NT2/D1 (cell line): ENCODE measurements at regions not wholly inside any gene's neighbourhood (a gene's known extent, or its start where the extent isn't known, plus 50 kb on each side); places are given as distances from the start of the nearest gene placed in this dataset.

ENCODE experiments used
- DNase-seq: peaks from one replicate; pipeline ENCODE4 v3.0.0-alpha.2; 2011; ENCODE audit warnings: low read depth, low spot score
- H3K27me3 ChIP-seq: 2 replicates; pipeline ENCODE4 v1.6.0; 2011; ENCODE audit warnings: mild to moderate bottlenecking; ENCODE audit not compliant: insufficient read length, insufficient read depth
- H3K36me3 ChIP-seq: 2 replicates; pipeline ENCODE4 v1.6.1; 2011; ENCODE audit warnings: mild to moderate bottlenecking, low read length, mixed read lengths; ENCODE audit not compliant: insufficient read depth, insufficient read length
- H3K4me1 ChIP-seq: 2 replicates; pipeline ENCODE4 v1.5.1; 2011; ENCODE audit not compliant: insufficient read depth, insufficient read length
- H3K4me3 ChIP-seq: 2 replicates; pipeline ENCODE4 v1.5.1; 2011; ENCODE audit warnings: low read depth; ENCODE audit not compliant: insufficient read length
- H3K9ac ChIP-seq: 2 replicates; pipeline ENCODE4 v1.6.0; 2011; ENCODE audit warnings: low read depth; ENCODE audit not compliant: insufficient read length
- H3K9me3 ChIP-seq: 2 replicates; pipeline ENCODE4 v1.5.1; 2011; ENCODE audit warnings: mild to moderate bottlenecking, low read length; ENCODE audit not compliant: insufficient read depth
- SUZ12 ChIP-seq: IDR thresholded peaks from 2 replicates; pipeline ENCODE4 v1.6.1; 2011; ENCODE audit not compliant: insufficient read length, insufficient read depth; ENCODE audit errors: extremely low read depth
- YY1 ChIP-seq: IDR thresholded peaks from 2 replicates; pipeline ENCODE4 v1.6.1; 2011; ENCODE audit not compliant: insufficient read length, insufficient read depth
- ZNF274 ChIP-seq: IDR thresholded peaks from 2 replicates; pipeline ENCODE4 v1.6.1; 2011; ENCODE audit warnings: mild to moderate bottlenecking, low read depth, low read length

- H3K4me3 ChIP-seq: no peak overlapping the region
- H3K9me3 ChIP-seq: no peaks in the 10 kb centered on the region
- no peaks in the 10 kb centered on the region for H3K36me3 ChIP-seq
- no peaks in the 10 kb centered on the region for H3K27me3 ChIP-seq
- no peaks in the 10 kb centered on the region for H3K4me1 ChIP-seq
- TF ChIP-seq YY1: no peak
- TF ChIP-seq SUZ12: no peak
- no peak for TF ChIP-seq ZNF274
- no peak overlapping the region for H3K9ac ChIP-seq
- DNase-seq: peak; percentile 38
These were observed 778.4 kb upstream of the FRG1 start for GRCh38 chr4:189162073-189162789.

GRCh38 chr4:189162888-189163287, 777.8 kb upstream of the FRG1 start:
- Histone ChIP-seq H3K36me3 (no peaks in the 10 kb centered on the region), H3K4me3 (no peak overlapping the region)

GRCh38 chr4:189176002-189176401, 764.7 kb upstream of the FRG1 start:
- no peaks in the 10 kb centered on the region for H3K4me1 ChIP-seq
- no peaks in the 10 kb centered on the region; the same call in 1 of the 2 replicates for H3K9me3 ChIP-seq
- no peak for DNase-seq
- no peak for TF ChIP-seq SUZ12
- TF ChIP-seq YY1: no peak
- no peak overlapping the region for H3K9ac ChIP-seq
- H3K36me3 ChIP-seq: no peaks in the 10 kb centered on the region
- no peak overlapping the region for H3K4me3 ChIP-seq
- no peaks in the 10 kb centered on the region for H3K27me3 ChIP-seq

More at GRCh38 chr4:189162888-189163287, 777.8 kb upstream of the FRG1 start:
- no peak for DNase-seq
- H3K4me1 ChIP-seq: no peaks in the 10 kb centered on the region
- H3K27me3 ChIP-seq: no peaks in the 10 kb centered on the region
- H3K9ac ChIP-seq: no peak overlapping the region
- TF ChIP-seq YY1: no peak
- TF ChIP-seq ZNF274: no peak
- TF ChIP-seq SUZ12: no peak
- H3K9me3 ChIP-seq: no peaks in the 10 kb centered on the region

DNA sequence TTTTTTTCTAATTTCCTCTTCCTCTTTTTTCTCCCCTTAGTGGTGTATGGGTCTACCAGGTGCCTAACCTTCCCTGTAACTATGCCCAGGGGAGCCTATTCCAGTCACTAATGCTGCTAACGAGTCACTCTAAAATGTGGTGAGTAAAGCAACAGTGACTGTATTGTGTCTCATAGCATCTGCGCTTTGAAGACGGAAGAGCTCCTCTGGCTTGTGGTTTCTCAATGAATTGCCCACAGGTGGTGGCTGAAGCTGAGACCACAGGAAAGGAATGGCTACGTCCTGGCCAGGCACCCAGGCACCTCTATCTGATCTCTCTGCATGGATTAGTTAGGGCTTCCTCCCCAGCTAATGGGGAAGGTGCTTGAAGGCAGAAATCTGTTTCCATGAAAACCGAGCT, 763.5 kb upstream of the FRG1 start:
- Histone ChIP-seq H3K9me3 (no peaks in the 10 kb centered on the region; the same call in 1 of the 2 replicates), H3K4me1 (no peaks in the 10 kb centered on the region), H3K9ac (no peak overlapping the region), H3K36me3 (no peaks in the 10 kb centered on the region), H3K27me3 (no peaks in the 10 kb centered on the region), H3K4me3 (no peak overlapping the region)
- DNase-seq: no peak
- TF ChIP-seq ZNF274: no peak

GRCh38 chr4:189178125-189178746, 762.4 kb upstream of the FRG1 start:
- no peak overlapping the region for H3K9ac ChIP-seq
- TF ChIP-seq ZNF274: no peak
- TF ChIP-seq SUZ12: no peak
- TF ChIP-seq YY1: no peak
- peak; percentile 35 for DNase-seq

GRCh38 chr4:189185810-189186432, 754.8 kb upstream of the FRG1 start:
- no peaks in the 10 kb centered on the region; the same call in 1 of the 2 replicates for H3K9me3 ChIP-seq

More at GRCh38 chr4:189178125-189178746, 762.4 kb upstream of the FRG1 start:
- Histone ChIP-seq H3K27me3 (no peaks in the 10 kb centered on the region), H3K4me3 (no peak overlapping the region), H3K4me1 (no peaks in the 10 kb centered on the region), H3K36me3 (no peaks in the 10 kb centered on the region), H3K9me3 (no peaks in the 10 kb centered on the region; the same call in 1 of the 2 replicates)

GRCh38 chr4:189187531-189188052, 753.1 kb upstream of the FRG1 start:
- Histone ChIP-seq H3K27me3 (no peaks in the 10 kb centered on the region), H3K4me1 (no peaks in the 10 kb centered on the region), H3K36me3 (no peaks in the 10 kb centered on the region), H3K4me3 (no peak overlapping the region), H3K9me3 (no peaks in the 10 kb centered on the region; the same call in 1 of the 2 replicates), H3K9ac (no peak overlapping the region)
- DNase-seq: no peak
- TF ChIP-seq ZNF274 (no peak), YY1 (no peak), SUZ12 (no peak)

More at GRCh38 chr4:189185810-189186432, 754.8 kb upstream of the FRG1 start:
- TF ChIP-seq ZNF274: no peak
- H3K36me3 ChIP-seq: no peaks in the 10 kb centered on the region
- no peak overlapping the region for H3K4me3 ChIP-seq
- H3K9ac ChIP-seq: no peak overlapping the region
- peak; percentile 83 for DNase-seq
- H3K4me1 ChIP-seq: no peaks in the 10 kb centered on the region
- no peaks in the 10 kb centered on the region for H3K27me3 ChIP-seq
